H9 (cell line): ENCODE measurements at regions not wholly inside any gene's neighbourhood (a gene's known extent, or its start where the extent isn't known, plus 50 kb on each side); places are given as distances from the start of the nearest gene placed in this dataset.

Experiments used
- DNase-seq: peaks from one replicate; pipeline ENCODE4 v3.0.0-alpha.2; 2017
- H2AFZ ChIP-seq: one replicate; pipeline ENCODE4 v1.6.1; 2013; ENCODE audit warnings: mild to moderate bottlenecking, low read length, control low read depth, moderate library complexity
- H2AK5ac ChIP-seq: 2 replicates; pipeline ENCODE4 v1.6.1; 2013; ENCODE audit warnings: low read length, control low read depth, mixed read lengths; ENCODE audit not compliant: insufficient read length
- H2BK120ac ChIP-seq: one replicate; pipeline ENCODE4 v1.6.1; 2013; ENCODE audit warnings: low read depth, mild to moderate bottlenecking, low read length, control low read depth, inconsistent platforms; ENCODE audit not compliant: poor library complexity, severe bottlenecking
- H2BK12ac ChIP-seq: 2 replicates; pipeline ENCODE4 v1.6.1; 2013; ENCODE audit warnings: low read length, control low read depth, mixed read lengths, low read depth; ENCODE audit not compliant: insufficient read length
- H2BK15ac ChIP-seq: 2 replicates; pipeline ENCODE4 v1.6.1; 2013; ENCODE audit warnings: low read depth, low read length, control low read depth
- H2BK20ac ChIP-seq: one replicate; pipeline ENCODE4 v1.6.1; 2013; ENCODE audit warnings: low read depth, mild to moderate bottlenecking, low read length, control low read depth, inconsistent platforms; ENCODE audit not compliant: poor library complexity, severe bottlenecking
- H2BK5ac ChIP-seq: 2 replicates; pipeline ENCODE4 v1.6.1; 2013; ENCODE audit warnings: low read length, control low read depth, mixed read lengths; ENCODE audit not compliant: insufficient read length
- H3K14ac ChIP-seq: 2 replicates; pipeline ENCODE4 v1.6.1; 2013; ENCODE audit warnings: low read length, control low read depth; ENCODE audit not compliant: insufficient read depth
- H3K18ac ChIP-seq: 2 replicates; pipeline ENCODE4 v1.6.1; 2013; ENCODE audit warnings: low read depth, mild to moderate bottlenecking, mixed read lengths, low read length, control low read depth; ENCODE audit not compliant: insufficient read length
- H3K23ac ChIP-seq: 2 replicates; pipeline ENCODE4 v1.6.1; 2013; ENCODE audit warnings: low read length, control low read depth, mixed read lengths, low read depth; ENCODE audit not compliant: insufficient read length
- H3K23me2 ChIP-seq: 2 replicates; pipeline ENCODE4 v1.6.1; 2013; ENCODE audit warnings: low read depth, mild to moderate bottlenecking, mixed read lengths, low read length, control low read depth; ENCODE audit not compliant: insufficient read length, poor library complexity, severe bottlenecking
- H3K27ac ChIP-seq: 2 replicates; pipeline ENCODE4 v1.5.1; 2013; ENCODE audit warnings: low read length, control low read depth, mixed read lengths, low read depth; ENCODE audit not compliant: insufficient read length
- H3K27me3 ChIP-seq: 2 replicates; pipeline ENCODE4 v1.6.1; 2013; ENCODE audit warnings: low read length, control low read depth, inconsistent platforms; ENCODE audit not compliant: insufficient read depth
- H3K4ac ChIP-seq: 2 replicates; pipeline ENCODE4 v1.6.1; 2013; ENCODE audit warnings: low read depth, mild to moderate bottlenecking, control low read depth, inconsistent platforms, low read length, moderate library complexity
- H3K4me1 ChIP-seq: 2 replicates; pipeline ENCODE4 v1.6.1; 2013; ENCODE audit warnings: low read length, control low read depth, inconsistent platforms; ENCODE audit not compliant: insufficient read depth
- H3K4me2 ChIP-seq: 2 replicates; pipeline ENCODE4 v1.6.1; 2013; ENCODE audit warnings: low read length, control low read depth, mixed read lengths; ENCODE audit not compliant: insufficient read length, insufficient read depth
- H3K56ac ChIP-seq: 2 replicates; pipeline ENCODE4 v1.6.1; 2013; ENCODE audit warnings: low read depth, mild to moderate bottlenecking, mixed read lengths, low read length, control low read depth; ENCODE audit not compliant: insufficient read length
- H3K79me1 ChIP-seq: 2 replicates; pipeline ENCODE4 v1.6.1; 2013; ENCODE audit warnings: low read depth, mild to moderate bottlenecking, moderate library complexity, low read length, control low read depth, inconsistent platforms; ENCODE audit not compliant: insufficient read depth, poor library complexity, severe bottlenecking
- H3K79me2 ChIP-seq: 2 replicates; pipeline ENCODE4 v1.6.1; 2013; ENCODE audit warnings: low read length, control low read depth, inconsistent platforms; ENCODE audit not compliant: insufficient read depth
- H3K9ac ChIP-seq: 2 replicates; pipeline ENCODE4 v1.6.1; 2013; ENCODE audit warnings: low read length, control low read depth, mixed read lengths; ENCODE audit not compliant: insufficient read length; ENCODE audit errors: extremely low read depth
- H3K9me3 ChIP-seq: one replicate; pipeline ENCODE4 v1.6.1; 2013; ENCODE audit warnings: low read depth, low read length, inconsistent platforms; ENCODE audit not compliant: control insufficient read depth
- H3T11ph ChIP-seq: one replicate; pipeline ENCODE4 v1.6.1; 2013; ENCODE audit warnings: mild to moderate bottlenecking, low read length, control low read depth, inconsistent platforms
- H4K20me1 ChIP-seq: one replicate; pipeline ENCODE4 v1.6.1; 2013; ENCODE audit not compliant: control insufficient read depth, insufficient read length, insufficient read depth
- H4K5ac ChIP-seq: 2 replicates; pipeline ENCODE4 v1.6.1; 2013; ENCODE audit warnings: low read depth, mild to moderate bottlenecking, mixed read lengths, low read length, control low read depth; ENCODE audit not compliant: insufficient read length
- H4K8ac ChIP-seq: replicated peaks from 2 replicates; pipeline ENCODE4 v1.6.1; 2013; ENCODE audit warnings: low read length, control low read depth, mixed read lengths, low read depth; ENCODE audit not compliant: insufficient read length
- H4K91ac ChIP-seq: 2 replicates; pipeline ENCODE4 v1.6.1; 2013; ENCODE audit warnings: low read depth, mild to moderate bottlenecking, moderate library complexity, mixed read lengths, low read length, control low read depth; ENCODE audit not compliant: insufficient read length
- H3K27ac Mint-ChIP-seq, 3 experiments: 2 replicates in 2 of 3; 3 replicates in 1 of 3; pipeline ENCODE4 v1.8.0; 2020 to 2021; ENCODE audit warnings: mixed read lengths in 3 of 3, mild to moderate bottlenecking in 1 of 3, moderate library complexity in 1 of 3
- H3K27me3 Mint-ChIP-seq: 2 replicates; pipeline ENCODE4 v1.8.0; 2021; ENCODE audit warnings: low read depth, mild to moderate bottlenecking, moderate library complexity, mixed read lengths
- H3K36me3 Mint-ChIP-seq, 3 experiments: 2 replicates in 2 of 3; 3 replicates in 1 of 3; pipeline ENCODE4 v1.8.0; 2020 to 2021; ENCODE audit warnings: low read depth in 3 of 3, mixed read lengths in 3 of 3; ENCODE audit not compliant: insufficient read depth in 1 of 3
- H3K4me1 Mint-ChIP-seq, 2 experiments: 2 replicates each; pipeline ENCODE4 v1.8.0; 2020; ENCODE audit warnings: mixed read lengths in 2 of 2
- H3K4me3 Mint-ChIP-seq, 2 experiments: 2 replicates in 1 of 2; 3 replicates in 1 of 2; pipeline ENCODE4 v1.8.0; 2020 to 2021; ENCODE audit warnings: mild to moderate bottlenecking in 2 of 2, mixed read lengths in 2 of 2, moderate library complexity in 1 of 2
- H3K9me3 Mint-ChIP-seq, 2 experiments: 2 replicates in 1 of 2; 3 replicates in 1 of 2; pipeline ENCODE4 v1.8.0; 2020; ENCODE audit warnings: mild to moderate bottlenecking in 2 of 2, mixed read lengths in 2 of 2, moderate library complexity in 1 of 2
- CTCF ChIP-seq: fragments of 200-600 bp; sonication (generic); conservative IDR thresholded peaks from 3 replicates; pipeline ENCODE4 v1.8.0; 2021; ENCODE audit warnings: antibody characterized with exemption, mild to moderate bottlenecking
- WGBS: extraction: QIAGEN DNeasy Blood & Tissue Kit; methylation state at CpG from one replicate; pipeline ENCODE4 v1.1.7; 2013; ENCODE audit warnings: missing lambda C conversion rate, low lambda C conversion rate, mixed read lengths; ENCODE audit not compliant: insufficient read length; ENCODE audit errors: extremely low coverage; 5-methylcytosine and 5-hydroxymethylcytosine counted together

- Histone ChIP-seq H4K5ac (no peak overlapping the region), H3K18ac (no peak overlapping the region), H2BK20ac (no peak overlapping the region), H3K27me3 (no peaks in the 10 kb centered on the region), H3K79me1 (no peaks in the 10 kb centered on the region), H3K4ac (no peak overlapping the region), H3K27ac (no peak overlapping the region), H3K4me2 (no peak overlapping the region), H3K56ac (no peak overlapping the region), H3K4me1 (no peaks in the 10 kb centered on the region; the same call in 1 of the 2 replicates), H2BK12ac (no peak overlapping the region), H3K14ac (peak overlapping the region; percentile 47; the same call in 1 of the 2 replicates), H3K9me3 (no peaks in the 10 kb centered on the region), H3K23ac (no peak overlapping the region), H2BK5ac (no peak overlapping the region), H3K79me2 (no peaks in the 10 kb centered on the region), H4K20me1 (no peaks in the 10 kb centered on the region), H3T11ph (no peak overlapping the region), H2AFZ (no peak overlapping the region), H2BK120ac (no peak overlapping the region), H4K91ac (no peak overlapping the region), H3K9ac (no peak overlapping the region), H2AK5ac (no peak overlapping the region), H4K8ac (no peak overlapping the region), H2BK15ac (no peak overlapping the region), H3K23me2 (no peaks in the 10 kb centered on the region)
- no peak overlapping the region for H3K27ac Mint-ChIP-seq
- no peaks in the 10 kb centered on the region; a peak in 1 of 7 replicates for H3K36me3 Mint-ChIP-seq
- no peak for TF ChIP-seq CTCF
- no peak overlapping the region for H3K4me3 Mint-ChIP-seq
- no CpG with 5 or more reads among the region's 6 CpGs for WGBS
- DNase-seq: no peak
- H3K9me3 Mint-ChIP-seq: no peaks in the 10 kb centered on the region
- H3K27me3 Mint-ChIP-seq: no peaks in the 10 kb centered on the region
- H3K4me1 Mint-ChIP-seq: peaks cover 3 to 5% of the 10 kb centered on the region in 2 experiments; a peak in 2 of 4 replicates
These were observed 593.4 kb upstream of the TUSC1 start for GRCh38 chr9:26271495-26272122.
